ENCODE measurements at regions not wholly inside any gene's neighbourhood (a gene's known extent, or its start where the extent isn't known, plus 50 kb on each side); places are given as distances from the start of the nearest gene placed in this dataset.

DNA sequence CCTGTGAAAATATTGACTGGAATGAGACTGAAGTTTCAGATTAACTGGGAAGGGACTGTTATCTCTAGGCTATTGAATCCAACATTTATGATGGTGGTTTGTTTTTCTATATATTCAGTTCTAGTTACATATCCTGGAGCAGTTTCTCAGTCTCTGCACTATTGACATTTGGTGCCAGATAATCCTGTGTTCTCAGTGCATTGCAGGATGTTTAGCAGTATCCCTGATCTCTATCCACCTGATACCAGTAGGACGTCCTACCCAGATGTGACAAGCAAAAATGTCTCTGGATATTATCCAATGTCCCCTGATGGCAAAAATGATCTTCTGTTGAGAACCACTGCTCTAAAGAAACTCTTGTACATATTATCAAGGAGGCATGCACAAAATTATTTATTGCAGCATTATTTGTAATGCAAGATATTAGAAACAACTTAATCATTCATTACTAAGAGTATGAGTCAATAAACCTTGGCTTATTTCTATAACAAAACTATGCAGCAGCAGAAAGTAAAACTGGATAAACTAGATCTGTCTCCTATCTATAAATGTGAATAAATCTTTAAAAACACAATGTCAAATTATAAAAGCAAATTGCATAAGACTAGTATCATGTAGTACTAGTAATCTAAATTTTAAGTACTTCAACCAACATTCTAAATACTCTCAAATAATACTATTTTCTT lies 369.3 kb upstream of the RND3 start:
- TF ChIP-seq, protein P1, sequence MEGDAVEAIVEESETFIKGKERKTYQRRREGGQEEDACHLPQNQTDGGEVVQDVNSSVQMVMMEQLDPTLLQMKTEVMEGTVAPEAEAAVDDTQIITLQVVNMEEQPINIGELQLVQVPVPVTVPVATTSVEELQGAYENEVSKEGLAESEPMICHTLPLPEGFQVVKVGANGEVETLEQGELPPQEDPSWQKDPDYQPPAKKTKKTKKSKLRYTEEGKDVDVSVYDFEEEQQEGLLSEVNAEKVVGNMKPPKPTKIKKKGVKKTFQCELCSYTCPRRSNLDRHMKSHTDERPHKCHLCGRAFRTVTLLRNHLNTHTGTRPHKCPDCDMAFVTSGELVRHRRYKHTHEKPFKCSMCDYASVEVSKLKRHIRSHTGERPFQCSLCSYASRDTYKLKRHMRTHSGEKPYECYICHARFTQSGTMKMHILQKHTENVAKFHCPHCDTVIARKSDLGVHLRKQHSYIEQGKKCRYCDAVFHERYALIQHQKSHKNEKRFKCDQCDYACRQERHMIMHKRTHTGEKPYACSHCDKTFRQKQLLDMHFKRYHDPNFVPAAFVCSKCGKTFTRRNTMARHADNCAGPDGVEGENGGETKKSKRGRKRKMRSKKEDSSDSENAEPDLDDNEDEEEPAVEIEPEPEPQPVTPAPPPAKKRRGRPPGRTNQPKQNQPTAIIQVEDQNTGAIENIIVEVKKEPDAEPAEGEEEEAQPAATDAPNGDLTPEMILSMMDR (conservative IDR thresholded peaks at IDR 0.05): no peak
- no peak for TF ChIP-seq ZFX (IDR thresholded peaks at IDR 0.05)
